Adrenal gland (tissue), 5 donors: ENCODE measurements at regions not wholly inside any gene's neighbourhood (a gene's known extent, or its start where the extent isn't known, plus 50 kb on each side); places are given as distances from the start of the nearest gene placed in this dataset.

Source experiments
- CTCF ChIP-seq, 6 experiments: fragments of 450-650 bp in 4 of 6; fragments of 200-600 bp in 2 of 6; sonication (generic) in 1 of 6; IDR thresholded peaks; 1 replicate in 5 of 6; 2 replicates in 1 of 6; pipeline versions ENCODE4 v1.5.1 to v1.8.0; 2016 to 2021; ENCODE audit warnings: antibody characterized with exemption in 6 of 6, mild to moderate bottlenecking in 2 of 6, moderate library complexity in 1 of 6
- POLR2A ChIP-seq, 2 donors: fragments of 450-650 bp; IDR thresholded peaks; one replicate each; pipeline ENCODE4 v1.6.1; 2017; ENCODE audit warnings: antibody characterized with exemption in 2 of 2, mild to moderate bottlenecking in 2 of 2, moderate library complexity in 1 of 2
- donor health status: DM: no; HTN: no; CAD: no.

GRCh38 chr12:24697295-24697694 lies 251.6 kb downstream of the BCAT1 start:
- TF ChIP-seq POLR2A (IDR thresholded peaks at IDR 0.05): no peak
- no peak for TF ChIP-seq CTCF (IDR thresholded peaks at IDR 0.05)
